NCI-H146 treated with DMSO at 0.1 percent for 48 hours (cell line): ENCODE measurements at regions not wholly inside any gene's neighbourhood (a gene's known extent, or its start where the extent isn't known, plus 50 kb on each side); places are given as distances from the start of the nearest gene placed in this dataset.

Experiments used
- DNase-seq: peaks from one replicate; lab custom pipeline; 2025; ENCODE audit not compliant: unreplicated experiment; lab: John Stamatoyannopoulos, UW

- no peak for DNase-seq
These were observed 96.8 kb upstream of the ISX start for GRCh38 chr22:34969001-34969790.

GRCh38 chr22:34971456-34971855 is 94.5 kb upstream of the ISX start:
- DNase-seq, result no peak

- no peak for DNase-seq
These were observed 93.6 kb upstream of the ISX start for GRCh38 chr22:34972191-34972897.

- no peak for DNase-seq
These were observed 92.9 kb upstream of the ISX start for GRCh38 chr22:34973016-34973415.

GRCh38 chr22:34973926-34974325 is 92.0 kb upstream of the ISX start:
- no peak for DNase-seq

- DNase-seq, result no peak
These were observed 90.2 kb upstream of the ISX start for GRCh38 chr22:34975721-34976120.

GRCh38 chr22:34976474-34976873 is 89.5 kb upstream of the ISX start:
- no peak for DNase-seq

GRCh38 chr22:34976886-34977285 is 89.1 kb upstream of the ISX start:
- no peak for DNase-seq

- DNase-seq, result no peak
These were observed 79.4 kb upstream of the ISX start for GRCh38 chr22:34986523-34986922.

GRCh38 chr22:34992672-34993071 is 73.3 kb upstream of the ISX start:
- DNase-seq, result no peak

GRCh38 chr22:34993548-34993947 is 72.4 kb upstream of the ISX start:
- no peak for DNase-seq

GRCh38 chr22:34997633-34998299 is 68.2 kb upstream of the ISX start:
- no peak for DNase-seq

- DNase-seq, result no peak
These were observed 67.0 kb upstream of the ISX start for GRCh38 chr22:34998921-34999320.

- DNase-seq, result no peak
These were observed 57.7 kb upstream of the ISX start for GRCh38 chr22:35008213-35008612.

- DNase-seq, result no peak
These were observed 55.4 kb upstream of the ISX start for GRCh38 chr22:35010543-35010942.

GRCh38 chr22:35014812-35015211 is 51.1 kb upstream of the ISX start:
- DNase-seq, result no peak
